NCI-H2081 (cell line): ENCODE measurements at regions not wholly inside any gene's neighbourhood (a gene's known extent, or its start where the extent isn't known, plus 50 kb on each side); places are given as distances from the start of the nearest gene placed in this dataset.

Experiments used
- DNase-seq, 2 experiments: peaks; one replicate each; lab custom pipeline; 2025; lab: John Stamatoyannopoulos, UW

GRCh38 chr9:26058111-26058895, 380.1 kb upstream of the TUSC1 start:
- no peak for DNase-seq

- no peak for DNase-seq
Observed at GRCh38 chr9:26057050-26057449, 378.8 kb upstream of the TUSC1 start.

- no peak for DNase-seq
Observed at GRCh38 chr9:26054600-26055520, 376.6 kb upstream of the TUSC1 start.

- no peak for DNase-seq
Observed at GRCh38 chr9:26053954-26054353, 375.7 kb upstream of the TUSC1 start.

- DNase-seq: no peak
Observed at GRCh38 chr9:26043431-26043830, 365.2 kb upstream of the TUSC1 start.

- no peak for DNase-seq
Observed at GRCh38 chr9:26034786-26035185, 356.5 kb upstream of the TUSC1 start.

GRCh38 chr9:26033336-26033735, 355.1 kb upstream of the TUSC1 start:
- no peak for DNase-seq

- DNase-seq: no peak
Observed at GRCh38 chr9:26026423-26027100, 348.3 kb upstream of the TUSC1 start.

GRCh38 chr9:26013199-26013598, 335.0 kb upstream of the TUSC1 start:
- no peak for DNase-seq

- DNase-seq: no peak
Observed at GRCh38 chr9:26012797-26013196, 334.6 kb upstream of the TUSC1 start.

GRCh38 chr9:25994605-25995004, 316.4 kb upstream of the TUSC1 start:
- DNase-seq: no peak

- no peak for DNase-seq
Observed at GRCh38 chr9:25990376-25990775, 312.1 kb upstream of the TUSC1 start.

GRCh38 chr9:25975667-25976066, 297.4 kb upstream of the TUSC1 start:
- DNase-seq: no peak

GRCh38 chr9:25964239-25964638, 286.0 kb upstream of the TUSC1 start:
- DNase-seq: peak; percentile 84 to 90

GRCh38 chr9:25960178-25960577, 281.9 kb upstream of the TUSC1 start:
- no peak for DNase-seq

GRCh38 chr9:25954209-25954608, 276.0 kb upstream of the TUSC1 start:
- DNase-seq: no peak

- DNase-seq: no peak
Observed at GRCh38 chr9:25948182-25948581, 269.9 kb upstream of the TUSC1 start.

GRCh38 chr9:25939126-25939525, 260.9 kb upstream of the TUSC1 start:
- no peak for DNase-seq

- DNase-seq: no peak
Observed at GRCh38 chr9:25936031-25936430, 257.8 kb upstream of the TUSC1 start.

- DNase-seq: no peak
Observed at GRCh38 chr9:25935188-25935587, 256.9 kb upstream of the TUSC1 start.

- DNase-seq: no peak
Observed at GRCh38 chr9:25918761-25919160, 240.5 kb upstream of the TUSC1 start.

GRCh38 chr9:25917731-25918362, 239.6 kb upstream of the TUSC1 start:
- no peak for DNase-seq
